ENCODE measurements at regions not wholly inside any gene's neighbourhood (a gene's known extent, or its start where the extent isn't known, plus 50 kb on each side); places are given as distances from the start of the nearest gene placed in this dataset.

DNA sequence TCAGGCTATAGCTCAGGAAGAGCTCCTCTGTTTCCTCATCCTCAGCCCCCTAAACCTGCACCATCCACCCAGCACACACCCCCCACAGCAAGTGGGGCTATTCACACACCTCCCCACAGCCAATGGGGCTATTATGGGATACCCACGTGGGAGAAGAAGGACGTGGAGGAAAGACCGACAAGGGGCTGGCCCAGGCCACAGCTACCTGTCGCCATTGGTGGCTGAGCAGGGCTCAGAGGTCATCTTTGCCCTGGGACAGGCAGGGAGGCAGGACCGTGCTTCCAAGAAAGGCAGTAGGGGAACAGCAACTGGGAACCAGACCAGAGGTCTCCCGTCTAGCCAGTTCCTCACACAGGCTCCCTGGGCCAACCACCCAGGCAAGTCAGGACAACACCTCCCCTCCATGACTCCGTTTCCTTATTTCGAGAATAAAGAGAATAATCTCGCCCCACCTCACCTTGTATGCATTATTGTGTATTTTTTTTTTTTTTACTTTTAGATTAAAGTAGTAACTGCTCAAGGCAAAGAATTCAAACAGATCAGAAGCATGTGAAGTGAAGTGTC is 92.3 kb upstream of the TARDBP start:
- TF ChIP-seq POLR2AphosphoS5 (IDR thresholded peaks at IDR 0.05; ENCODE audit: insufficient read depth in 1 of 2, low read depth in 1 of 2) (no peak), CTCF (IDR thresholded peaks at IDR 0.05) (no peak)

All from vagina (tissue), 2 donors.